SK-N-SH treated with all-trans-retinoic acid at 6 μM for 48 hours (cell line): ENCODE measurements at regions not wholly inside any gene's neighbourhood (a gene's known extent, or its start where the extent isn't known, plus 50 kb on each side); places are given as distances from the start of the nearest gene placed in this dataset.

ENCODE experiments used
- ARNTL ChIP-seq: fragments of 450-650 bp; formaldehyde crosslinking; IDR thresholded peaks from 2 replicates; pipeline ENCODE4 v1.5.0; 2020; ENCODE audit warnings: low read depth, mild to moderate bottlenecking, moderate library complexity, borderline replicate concordance
- CSDC2 ChIP-seq: fragments of 250-450 bp; sonication (Bioruptor Pico); IDR thresholded peaks from 2 replicates; pipeline ENCODE4 v1.5.0; 2020; ENCODE audit warnings: mild to moderate bottlenecking, moderate library complexity
- ISL1 ChIP-seq: fragments of 250-450 bp; sonication (Bioruptor Pico); IDR thresholded peaks from 2 replicates; pipeline ENCODE4 v2.1.2; 2022; ENCODE audit warnings: mild to moderate bottlenecking, moderate library complexity
- SNAI2 ChIP-seq: fragments of 250-450 bp; sonication (Bioruptor Pico); IDR thresholded peaks from 2 replicates; pipeline ENCODE4 v1.5.0; 2020; ENCODE audit warnings: mild to moderate bottlenecking, moderate library complexity
- TOX ChIP-seq: fragments of 250-450 bp; sonication (Bioruptor Pico); IDR thresholded peaks from 2 replicates; pipeline ENCODE4 v1.8.0; 2021; ENCODE audit warnings: mild to moderate bottlenecking, moderate library complexity, borderline replicate concordance
- ZFP3 ChIP-seq: fragments of 250-450 bp; sonication (Bioruptor Pico); IDR thresholded peaks from 2 replicates; pipeline ENCODE4 v1.5.0; 2020; ENCODE audit warnings: mild to moderate bottlenecking, moderate library complexity
- ZFP30 ChIP-seq: fragments of 450-650 bp; formaldehyde crosslinking; IDR thresholded peaks from 2 replicates; pipeline ENCODE4 v1.5.0; 2022; ENCODE audit warnings: mild to moderate bottlenecking, moderate library complexity
- ZNF565 ChIP-seq: fragments of 450-650 bp; formaldehyde crosslinking; conservative IDR thresholded peaks from 2 replicates; pipeline ENCODE4 v1.5.0; 2020; ENCODE audit warnings: low read depth, mild to moderate bottlenecking, moderate library complexity
- ZNF70 ChIP-seq: fragments of 450-650 bp; formaldehyde crosslinking; IDR thresholded peaks from 2 replicates; pipeline ENCODE4 v1.5.0; 2020; ENCODE audit warnings: mild to moderate bottlenecking, moderate library complexity
- ZNF8 ChIP-seq: fragments of 450-650 bp; formaldehyde crosslinking; IDR thresholded peaks from 2 replicates; pipeline ENCODE4 v1.5.0; 2020; ENCODE audit warnings: mild to moderate bottlenecking, moderate library complexity
- TF ChIP-seq, protein P1 (sequence below): fragments of 250-450 bp; sonication (Bioruptor Pico); IDR thresholded peaks from 2 replicates; pipeline ENCODE4 v1.8.0; 2020; ENCODE audit warnings: mild to moderate bottlenecking, moderate library complexity, borderline replicate concordance
- TF ChIP-seq, protein P2 (sequence below): fragments of 250-450 bp; sonication (Bioruptor Pico); IDR thresholded peaks from 2 replicates; pipeline ENCODE4 v1.5.1; 2021; ENCODE audit warnings: mild to moderate bottlenecking, moderate library complexity
- TF ChIP-seq, protein P3 (sequence below): fragments of 250-450 bp; sonication (Bioruptor Pico); IDR thresholded peaks from 2 replicates; pipeline ENCODE4 v1.5.0; 2020; ENCODE audit warnings: mild to moderate bottlenecking, moderate library complexity

DNA sequence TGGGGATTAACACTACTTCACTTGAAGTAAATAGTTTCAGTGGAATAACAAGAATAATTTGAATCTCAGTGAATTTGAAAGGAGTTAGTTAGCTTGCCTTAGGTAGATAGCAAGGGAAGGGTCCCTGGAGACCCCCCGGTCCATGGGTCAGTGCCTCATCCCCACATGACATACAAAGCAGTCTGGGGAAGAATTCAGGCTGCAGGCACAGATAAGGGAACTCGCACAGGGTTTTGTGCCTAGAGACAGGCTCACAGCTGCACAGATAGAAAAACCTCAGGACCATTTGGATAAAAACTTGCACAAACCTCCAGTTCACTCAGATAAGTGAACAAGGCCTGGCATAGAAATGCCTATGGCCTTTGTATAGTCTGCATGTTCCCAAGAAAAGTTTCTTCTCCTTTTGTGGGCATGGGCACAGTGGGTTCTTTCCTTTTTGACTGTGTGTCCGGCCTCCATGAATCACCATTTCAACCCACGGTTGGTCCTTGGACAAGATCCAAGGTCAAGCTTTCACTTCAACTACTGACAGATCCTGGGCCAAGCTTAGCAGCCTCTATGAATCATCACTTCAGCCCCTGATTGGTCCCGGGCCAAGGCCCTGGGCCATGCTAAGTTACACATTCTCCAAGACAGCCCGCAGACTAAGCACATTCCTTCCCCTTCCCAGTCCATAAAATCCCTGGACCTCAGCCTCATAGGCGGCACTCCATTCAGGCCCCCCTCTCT, 108.3 kb upstream of the KLHL4 start:
- TF ChIP-seq, protein P1, sequence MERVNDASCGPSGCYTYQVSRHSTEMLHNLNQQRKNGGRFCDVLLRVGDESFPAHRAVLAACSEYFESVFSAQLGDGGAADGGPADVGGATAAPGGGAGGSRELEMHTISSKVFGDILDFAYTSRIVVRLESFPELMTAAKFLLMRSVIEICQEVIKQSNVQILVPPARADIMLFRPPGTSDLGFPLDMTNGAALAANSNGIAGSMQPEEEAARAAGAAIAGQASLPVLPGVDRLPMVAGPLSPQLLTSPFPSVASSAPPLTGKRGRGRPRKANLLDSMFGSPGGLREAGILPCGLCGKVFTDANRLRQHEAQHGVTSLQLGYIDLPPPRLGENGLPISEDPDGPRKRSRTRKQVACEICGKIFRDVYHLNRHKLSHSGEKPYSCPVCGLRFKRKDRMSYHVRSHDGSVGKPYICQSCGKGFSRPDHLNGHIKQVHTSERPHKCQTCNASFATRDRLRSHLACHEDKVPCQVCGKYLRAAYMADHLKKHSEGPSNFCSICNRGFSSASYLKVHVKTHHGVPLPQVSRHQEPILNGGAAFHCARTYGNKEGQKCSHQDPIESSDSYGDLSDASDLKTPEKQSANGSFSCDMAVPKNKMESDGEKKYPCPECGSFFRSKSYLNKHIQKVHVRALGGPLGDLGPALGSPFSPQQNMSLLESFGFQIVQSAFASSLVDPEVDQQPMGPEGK (CRISPR knock-in tag), result no peak
- no peak for TF ChIP-seq ARNTL
- TF ChIP-seq, protein P2, sequence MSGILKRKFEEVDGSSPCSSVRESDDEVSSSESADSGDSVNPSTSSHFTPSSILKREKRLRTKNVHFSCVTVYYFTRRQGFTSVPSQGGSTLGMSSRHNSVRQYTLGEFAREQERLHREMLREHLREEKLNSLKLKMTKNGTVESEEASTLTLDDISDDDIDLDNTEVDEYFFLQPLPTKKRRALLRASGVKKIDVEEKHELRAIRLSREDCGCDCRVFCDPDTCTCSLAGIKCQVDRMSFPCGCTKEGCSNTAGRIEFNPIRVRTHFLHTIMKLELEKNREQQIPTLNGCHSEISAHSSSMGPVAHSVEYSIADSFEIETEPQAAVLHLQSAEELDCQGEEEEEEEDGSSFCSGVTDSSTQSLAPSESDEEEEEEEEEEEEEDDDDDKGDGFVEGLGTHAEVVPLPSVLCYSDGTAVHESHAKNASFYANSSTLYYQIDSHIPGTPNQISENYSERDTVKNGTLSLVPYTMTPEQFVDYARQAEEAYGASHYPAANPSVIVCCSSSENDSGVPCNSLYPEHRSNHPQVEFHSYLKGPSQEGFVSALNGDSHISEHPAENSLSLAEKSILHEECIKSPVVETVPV (CRISPR knock-in tag), result no peak
- no peak for TF ChIP-seq ZNF8 (CRISPR knock-in tag)
- no peak for TF ChIP-seq ZFP3 (CRISPR knock-in tag)
- no peak for TF ChIP-seq TOX (CRISPR knock-in tag)
- no peak for TF ChIP-seq ZNF565
- TF ChIP-seq CSDC2 (CRISPR knock-in tag), result no peak
- no peak for TF ChIP-seq ZNF70 (CRISPR knock-in tag)
- TF ChIP-seq SNAI2 (CRISPR knock-in tag), result no peak
- TF ChIP-seq ZFP30, result no peak
- TF ChIP-seq, protein P3, sequence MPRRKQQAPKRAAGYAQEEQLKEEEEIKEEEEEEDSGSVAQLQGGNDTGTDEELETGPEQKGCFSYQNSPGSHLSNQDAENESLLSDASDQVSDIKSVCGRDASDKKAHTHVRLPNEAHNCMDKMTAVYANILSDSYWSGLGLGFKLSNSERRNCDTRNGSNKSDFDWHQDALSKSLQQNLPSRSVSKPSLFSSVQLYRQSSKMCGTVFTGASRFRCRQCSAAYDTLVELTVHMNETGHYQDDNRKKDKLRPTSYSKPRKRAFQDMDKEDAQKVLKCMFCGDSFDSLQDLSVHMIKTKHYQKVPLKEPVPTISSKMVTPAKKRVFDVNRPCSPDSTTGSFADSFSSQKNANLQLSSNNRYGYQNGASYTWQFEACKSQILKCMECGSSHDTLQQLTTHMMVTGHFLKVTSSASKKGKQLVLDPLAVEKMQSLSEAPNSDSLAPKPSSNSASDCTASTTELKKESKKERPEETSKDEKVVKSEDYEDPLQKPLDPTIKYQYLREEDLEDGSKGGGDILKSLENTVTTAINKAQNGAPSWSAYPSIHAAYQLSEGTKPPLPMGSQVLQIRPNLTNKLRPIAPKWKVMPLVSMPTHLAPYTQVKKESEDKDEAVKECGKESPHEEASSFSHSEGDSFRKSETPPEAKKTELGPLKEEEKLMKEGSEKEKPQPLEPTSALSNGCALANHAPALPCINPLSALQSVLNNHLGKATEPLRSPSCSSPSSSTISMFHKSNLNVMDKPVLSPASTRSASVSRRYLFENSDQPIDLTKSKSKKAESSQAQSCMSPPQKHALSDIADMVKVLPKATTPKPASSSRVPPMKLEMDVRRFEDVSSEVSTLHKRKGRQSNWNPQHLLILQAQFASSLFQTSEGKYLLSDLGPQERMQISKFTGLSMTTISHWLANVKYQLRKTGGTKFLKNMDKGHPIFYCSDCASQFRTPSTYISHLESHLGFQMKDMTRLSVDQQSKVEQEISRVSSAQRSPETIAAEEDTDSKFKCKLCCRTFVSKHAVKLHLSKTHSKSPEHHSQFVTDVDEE (CRISPR knock-in tag), result no peak
- no peak for TF ChIP-seq ISL1 (CRISPR knock-in tag)
